H1 (cell line): ENCODE measurements at regions not wholly inside any gene's neighbourhood (a gene's known extent, or its start where the extent isn't known, plus 50 kb on each side); places are given as distances from the start of the nearest gene placed in this dataset.

Experiments used
- TF ChIP-seq, protein P1 (sequence below): IDR thresholded peaks from 2 replicates; pipeline ENCODE4 v1.6.1; 2012; ENCODE audit warnings: low read length, inconsistent platforms

DNA sequence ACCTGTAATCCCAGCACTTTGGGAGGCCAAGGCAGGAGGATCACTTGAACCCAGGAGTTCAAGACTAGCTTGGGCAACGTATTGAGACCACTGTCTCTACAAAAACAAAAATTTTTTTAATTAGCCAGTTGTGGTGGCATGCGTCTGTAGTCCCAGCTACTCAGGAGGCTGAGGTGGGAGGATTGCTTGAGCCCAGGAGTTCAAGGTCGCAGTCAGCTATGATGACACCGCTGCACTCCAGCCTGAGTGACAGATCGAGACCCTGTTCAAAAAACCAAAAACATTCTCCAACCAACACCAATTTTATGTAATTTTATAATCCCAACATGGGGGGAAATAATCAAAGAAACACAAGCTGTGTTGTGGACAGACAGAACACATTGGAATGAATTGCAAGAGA, 54.6 kb upstream of the TNRC6A start (continued):
- TF ChIP-seq, protein P1, sequence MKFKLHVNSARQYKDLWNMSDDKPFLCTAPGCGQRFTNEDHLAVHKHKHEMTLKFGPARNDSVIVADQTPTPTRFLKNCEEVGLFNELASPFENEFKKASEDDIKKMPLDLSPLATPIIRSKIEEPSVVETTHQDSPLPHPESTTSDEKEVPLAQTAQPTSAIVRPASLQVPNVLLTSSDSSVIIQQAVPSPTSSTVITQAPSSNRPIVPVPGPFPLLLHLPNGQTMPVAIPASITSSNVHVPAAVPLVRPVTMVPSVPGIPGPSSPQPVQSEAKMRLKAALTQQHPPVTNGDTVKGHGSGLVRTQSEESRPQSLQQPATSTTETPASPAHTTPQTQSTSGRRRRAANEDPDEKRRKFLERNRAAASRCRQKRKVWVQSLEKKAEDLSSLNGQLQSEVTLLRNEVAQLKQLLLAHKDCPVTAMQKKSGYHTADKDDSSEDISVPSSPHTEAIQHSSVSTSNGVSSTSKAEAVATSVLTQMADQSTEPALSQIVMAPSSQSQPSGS, result no peak
- TF ChIP-seq, all 59 proteins: peak for 0
